HG02970 (cell line): ENCODE measurements at regions not wholly inside any gene's neighbourhood (a gene's known extent, or its start where the extent isn't known, plus 50 kb on each side); places are given as distances from the start of the nearest gene placed in this dataset.
A peak's percentile ranks its signal among the peaks of the same experiment; 100 is the strongest.

Source experiments
- ATAC-seq: cut with Tn5 transposase; IDR thresholded peaks from one replicate; pipeline ENCODE4 v1.9.1; 2021; ENCODE audit warnings: mild to moderate bottlenecking, moderate library complexity, moderate number of reproducible peaks; ENCODE audit not compliant: unreplicated experiment, low FRiP score

DNA sequence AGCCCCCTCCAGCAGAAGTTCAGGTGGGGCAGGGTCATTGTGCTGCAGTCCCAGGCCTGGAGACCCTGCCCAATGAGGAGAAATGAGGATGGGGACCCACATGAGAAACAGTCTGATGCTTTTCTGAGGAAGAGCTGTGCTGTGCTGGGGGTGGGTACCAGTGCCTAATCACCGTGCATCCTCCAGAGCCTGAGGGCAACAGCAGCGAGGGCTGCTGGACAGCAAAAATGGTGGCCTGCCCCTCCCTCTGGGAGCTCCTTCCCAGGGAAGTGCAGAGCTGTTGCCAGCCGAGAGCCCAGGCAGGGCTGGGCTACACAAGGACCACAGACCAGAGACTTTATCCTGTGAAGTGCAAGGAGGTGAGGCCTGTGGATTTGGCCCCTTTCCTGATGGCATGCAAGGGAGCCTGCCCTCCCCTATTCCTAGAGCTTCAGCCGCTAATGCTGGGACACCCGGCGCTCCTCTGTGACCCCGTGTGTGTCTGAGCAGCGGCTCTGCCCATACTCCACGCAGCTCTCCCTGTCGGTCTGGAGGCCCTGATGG lies 134.8 kb downstream of the DSEL start:
- no peak for ATAC-seq

DNA sequence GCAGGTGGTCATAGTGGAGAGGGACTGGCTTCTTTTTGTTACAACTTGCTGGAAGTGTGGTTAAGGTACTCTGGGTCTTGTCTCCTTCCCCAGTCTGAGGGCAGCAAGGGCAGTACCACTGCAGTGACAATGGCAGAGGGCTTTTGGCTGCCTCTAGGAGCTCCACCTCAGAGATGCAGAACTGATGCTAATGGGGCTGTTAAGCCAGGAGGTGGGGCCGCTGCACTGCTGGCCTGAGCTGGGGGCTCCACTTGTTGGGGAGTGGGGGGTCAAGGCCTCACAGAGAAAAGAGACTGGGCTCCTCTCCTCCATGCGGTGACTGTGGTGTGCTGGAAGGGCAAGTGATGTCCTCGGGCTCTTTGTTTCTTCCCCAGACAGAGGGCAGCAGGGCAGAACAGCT lies 135.7 kb downstream of the DSEL start:
- no peak for ATAC-seq

- ATAC-seq = no peak
These were observed 136.5 kb downstream of the DSEL start for GRCh38 chr18:67379981-67380380.

DNA sequence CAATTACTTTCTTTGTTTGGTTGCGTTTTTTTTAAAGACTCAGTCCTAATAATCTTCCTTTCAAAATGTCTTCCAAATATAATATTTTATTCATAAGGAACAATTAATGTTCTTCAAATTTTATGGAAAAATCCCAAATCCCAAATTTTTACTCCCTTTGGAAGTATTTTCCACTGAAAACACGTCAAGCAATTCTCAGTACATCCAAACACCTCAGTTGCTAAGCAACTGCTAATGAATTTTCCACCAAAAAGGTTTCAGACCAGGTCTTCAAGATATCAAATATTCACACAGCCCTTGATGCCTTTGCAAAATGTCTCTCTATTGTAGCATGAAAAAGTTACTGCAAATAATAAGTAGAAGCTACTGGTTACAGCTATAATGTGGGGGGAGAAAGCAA lies 140.1 kb downstream of the DSEL start:
- ATAC-seq = no peak

- no peak for ATAC-seq
These were observed 142.9 kb downstream of the DSEL start for GRCh38 chr18:67373636-67374035.

DNA sequence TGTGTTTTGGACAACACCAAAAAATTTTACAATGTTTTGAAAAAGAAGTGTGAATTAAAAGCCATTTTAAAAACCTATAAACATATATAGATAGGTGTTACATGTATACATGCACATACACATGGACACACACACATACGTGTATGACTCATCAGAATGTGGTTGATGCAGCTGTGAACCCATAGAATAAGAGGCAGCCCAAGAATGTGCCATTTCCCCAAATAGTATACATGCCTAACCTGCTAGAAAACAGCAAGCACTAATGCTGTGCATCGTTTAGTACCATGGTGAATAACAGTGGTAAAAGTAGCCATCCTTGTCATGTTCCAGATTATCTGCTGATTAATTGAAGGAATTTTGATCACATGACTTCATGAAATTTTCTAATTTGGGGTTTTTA lies 149.0 kb downstream of the DSEL start:
- no peak for ATAC-seq

- ATAC-seq = no peak
These were observed 152.8 kb downstream of the DSEL start for GRCh38 chr18:67363694-67364093.

GRCh38 chr18:67362906-67363305 lies 153.6 kb downstream of the DSEL start:
- ATAC-seq = no peak

DNA sequence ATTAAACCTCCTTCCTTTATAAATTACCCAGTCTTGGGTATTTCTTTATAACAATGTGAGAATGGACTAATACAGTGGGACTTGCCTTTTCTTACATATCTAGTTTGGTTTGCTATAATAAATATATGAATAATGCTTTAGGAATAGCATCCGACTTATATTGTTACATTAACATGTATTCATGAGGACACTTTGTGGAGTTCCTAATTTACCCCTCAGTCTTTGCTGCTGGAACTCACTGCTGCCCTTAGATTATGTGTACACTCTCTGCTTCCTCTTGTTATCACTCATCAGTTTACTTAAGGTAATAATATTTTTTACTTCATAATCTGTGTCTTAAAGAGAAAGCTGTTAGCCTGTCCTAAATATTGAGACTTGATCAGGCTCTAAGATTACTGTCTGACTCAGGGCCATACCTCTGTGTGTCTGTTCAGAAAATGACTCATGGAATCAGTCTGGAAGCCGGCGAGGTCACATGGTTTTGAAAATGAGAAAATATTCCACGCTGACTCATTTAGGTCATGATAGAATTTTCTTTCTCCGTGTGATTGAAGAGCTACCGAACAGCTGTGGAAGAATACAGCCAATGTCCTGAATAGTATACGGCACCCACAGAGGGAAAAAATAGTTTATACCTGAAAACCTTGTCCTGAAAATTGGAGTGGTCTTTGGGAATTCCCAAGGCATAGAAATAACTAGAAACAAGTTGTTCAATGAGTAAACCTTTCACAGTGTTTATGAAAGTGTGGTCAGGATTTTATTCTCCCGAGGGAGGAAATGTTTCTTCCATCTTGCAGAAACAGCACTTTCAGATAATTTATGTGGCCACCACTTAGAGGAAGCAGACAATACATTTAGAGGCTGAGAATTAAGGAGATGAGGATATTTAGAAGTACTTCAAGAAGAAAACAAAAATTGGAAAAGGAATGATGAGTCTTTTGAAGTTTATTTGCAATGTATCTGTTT lies 156.4 kb downstream of the DSEL start:
- ATAC-seq = peak; percentile 83

GRCh38 chr18:67358947-67359346 lies 157.6 kb downstream of the DSEL start:
- ATAC-seq = no peak

DNA sequence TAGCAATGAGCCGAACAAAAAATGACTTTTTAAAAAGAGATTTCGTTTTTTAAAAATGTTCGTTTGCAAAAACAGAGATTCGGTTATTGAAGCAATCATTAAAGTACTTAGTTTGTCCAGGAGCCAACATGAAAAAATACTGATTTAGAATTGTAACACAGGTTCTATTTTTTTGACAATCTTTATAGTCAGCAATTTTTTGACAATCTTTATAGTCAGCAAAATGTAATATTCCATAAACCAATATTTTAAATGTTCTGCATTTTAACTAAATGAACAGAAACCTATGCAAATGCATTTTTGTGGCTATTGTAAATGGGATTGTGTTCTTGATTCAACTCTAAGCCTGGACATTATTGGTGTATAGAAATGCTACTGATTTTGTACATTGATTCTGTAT lies 161.8 kb downstream of the DSEL start:
- no peak for ATAC-seq

GRCh38 chr18:67354091-67354490 lies 162.4 kb downstream of the DSEL start:
- no peak for ATAC-seq

- no peak for ATAC-seq
These were observed 169.1 kb downstream of the DSEL start for GRCh38 chr18:67347438-67347837.

DNA sequence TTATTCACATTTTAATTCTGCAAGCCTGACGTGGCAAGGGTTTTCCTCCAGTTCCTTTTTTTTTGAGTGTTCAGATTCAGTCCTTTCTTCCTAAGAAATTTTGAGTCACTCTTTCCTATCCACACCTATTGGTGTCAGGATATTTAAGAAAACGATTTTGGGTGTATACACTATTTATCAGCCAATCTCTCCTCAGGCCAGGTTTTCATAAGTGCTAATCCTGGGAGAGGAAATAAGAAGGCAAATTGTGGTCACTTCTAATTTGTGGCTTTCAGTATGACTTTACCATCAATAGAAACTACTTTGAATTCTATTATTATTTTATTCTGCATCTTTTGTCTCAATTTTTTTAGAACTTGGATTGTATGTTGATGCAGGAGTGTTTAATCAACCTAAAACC lies 174.4 kb downstream of the DSEL start:
- no peak for ATAC-seq

DNA sequence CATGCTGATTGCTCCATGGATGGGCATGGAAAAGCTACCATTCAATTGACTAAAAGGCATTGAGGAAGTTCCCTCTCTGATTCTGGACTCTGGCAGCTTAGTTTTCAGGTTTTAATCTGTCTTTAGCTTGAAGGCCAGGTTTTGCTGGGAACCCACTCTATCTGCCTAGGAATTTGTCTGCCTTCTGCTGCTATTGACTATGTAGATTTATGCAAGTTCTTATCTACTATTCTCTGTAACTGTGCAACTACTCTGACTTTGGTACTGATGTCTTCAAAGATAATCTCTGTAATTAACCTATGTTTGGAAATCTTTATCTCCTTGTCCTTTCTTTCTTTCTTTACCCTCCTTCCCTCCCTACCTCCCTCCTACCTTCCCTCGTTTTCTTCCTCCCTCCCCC lies 178.8 kb downstream of the DSEL start:
- ATAC-seq = no peak

DNA sequence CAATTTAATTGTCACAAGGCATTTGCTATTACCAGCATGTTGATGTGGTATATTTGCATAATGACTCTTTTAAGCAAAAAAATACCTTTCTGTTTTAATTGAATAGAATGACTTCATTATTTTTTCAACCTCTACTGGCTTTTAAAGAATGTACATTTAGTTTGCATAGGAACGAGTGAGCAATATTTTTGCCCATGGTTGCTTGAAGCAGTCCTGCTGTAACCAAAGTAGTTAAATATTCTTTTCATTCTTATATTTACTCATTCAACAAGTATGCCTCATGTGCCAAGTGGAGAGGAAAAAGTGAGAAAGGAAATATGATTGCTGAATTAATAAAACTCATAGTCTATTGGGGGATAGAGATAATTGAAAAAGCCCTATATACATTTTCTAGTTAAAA lies 184.7 kb downstream of the DSEL start:
- no peak for ATAC-seq

DNA sequence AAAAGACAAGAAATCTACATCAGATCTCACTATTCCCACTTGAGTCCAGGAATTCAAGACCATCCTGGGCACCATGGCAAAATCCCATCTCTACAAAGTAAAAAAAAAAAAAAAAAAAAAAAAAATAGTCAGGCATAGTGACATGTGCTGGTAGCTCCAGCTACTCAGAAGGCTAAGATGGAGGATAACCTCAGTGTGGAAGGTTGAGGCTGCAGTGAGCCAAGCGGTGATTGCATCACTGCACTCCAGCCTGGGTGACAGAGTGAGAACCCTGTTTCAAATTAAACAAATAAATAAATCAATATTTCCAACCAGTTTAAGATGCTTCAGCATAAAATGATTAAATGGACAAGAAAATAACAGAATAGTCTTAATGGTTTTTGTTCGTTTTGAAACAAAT lies 197.4 kb downstream of the DSEL start:
- no peak for ATAC-seq

- ATAC-seq = no peak
These were observed 197.9 kb downstream of the DSEL start for GRCh38 chr18:67318651-67319050.

GRCh38 chr18:67310826-67311225 lies 205.7 kb downstream of the DSEL start:
- ATAC-seq = no peak

DNA sequence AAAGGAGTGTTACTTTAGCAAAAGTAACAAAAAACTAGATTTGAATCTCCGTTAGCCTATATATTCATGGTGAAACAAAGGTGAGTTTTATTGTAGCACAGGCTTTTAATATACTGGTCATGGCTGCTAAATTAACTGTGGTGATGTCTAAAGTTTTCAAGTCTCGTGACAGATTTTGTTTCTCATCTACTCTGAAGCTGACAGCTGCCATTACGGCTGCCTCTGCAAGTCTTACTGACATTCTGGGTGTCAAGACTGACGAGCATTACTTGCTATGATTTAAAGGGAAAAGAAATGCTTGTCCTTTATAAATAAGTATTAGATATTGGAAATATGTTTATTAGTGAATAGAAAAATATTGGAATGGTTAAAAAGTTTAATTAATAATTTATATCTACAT lies 207.7 kb downstream of the DSEL start:
- no peak for ATAC-seq

- ATAC-seq = no peak
These were observed 211.1 kb downstream of the DSEL start for GRCh38 chr18:67305466-67305865.

DNA sequence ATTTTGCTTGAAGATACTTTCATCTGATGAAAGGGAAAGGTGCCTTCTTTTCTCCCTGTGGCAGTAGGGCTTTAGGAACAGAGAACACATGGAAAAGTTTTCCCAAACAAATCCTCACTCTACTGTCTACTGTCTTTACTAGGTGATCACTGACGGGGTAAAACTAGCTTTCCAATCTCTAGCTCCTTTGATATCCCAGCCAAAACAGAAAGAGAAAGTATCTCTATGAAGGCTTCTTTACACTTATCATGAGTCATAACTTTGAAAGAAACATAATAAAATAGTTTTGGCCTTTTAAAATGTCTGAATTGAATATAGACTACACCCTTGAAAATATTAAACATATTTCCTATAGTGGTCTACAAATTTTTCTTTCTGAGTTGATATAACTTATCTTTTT lies 214.5 kb downstream of the DSEL start:
- ATAC-seq = no peak
